Caco-2 (cell line): ENCODE measurements at regions not wholly inside any gene's neighbourhood (a gene's known extent, or its start where the extent isn't known, plus 50 kb on each side); places are given as distances from the start of the nearest gene placed in this dataset.

Experiments used
- BruUV-seq: library from RNA; stranded (reverse); fragments of 400-500 nt; replicated peaks from 2 replicates; lab custom pipeline; 2021; lab: Mats Ljungman, UMichigan
- CTCF ChIA-PET: fragments of 300-600 bp; sonication (Branson Sonifier 250); formaldehyde crosslinking; loops from one replicate; lab custom pipeline; 2022; ENCODE audit warnings: antibody characterized with exemption; lab: Charles Lee
- POLR2A ChIA-PET: fragments of 300-600 bp; sonication (Branson Sonifier 250); formaldehyde crosslinking; loops from one replicate; lab custom pipeline; 2022; ENCODE audit warnings: antibody characterized with exemption; lab: Charles Lee
- DNase-seq, 2 experiments: peaks; one replicate each; pipeline versions ENCODE4 v3.0.0 to v3.0.0-alpha.2; 2020 to 2022
- H3K27me3 ChIP-seq: replicated peaks from 2 replicates; pipeline ENCODE4 v1.6.0; 2011; ENCODE audit warnings: low read length; ENCODE audit not compliant: control insufficient read depth, insufficient read depth
- H3K36me3 ChIP-seq: 2 replicates; pipeline ENCODE4 v1.5.1; 2011; ENCODE audit warnings: low read length; ENCODE audit not compliant: control insufficient read depth, insufficient read depth
- H3K4me1 ChIP-seq: fragments of 250-450 bp; sonication (Bioruptor Pico); 2 replicates; pipeline ENCODE4 v1.5.1; 2020; ENCODE audit warnings: mild to moderate bottlenecking
- H3K4me3 ChIP-seq: 2 replicates; pipeline ENCODE4 v1.5.1; 2011; ENCODE audit warnings: low read depth, mild to moderate bottlenecking, control low read depth, low read length
- H3K9me3 ChIP-seq: fragments of 250-450 bp; sonication (Bioruptor Pico); 2 replicates; pipeline ENCODE4 v1.5.1; 2020; ENCODE audit warnings: mild to moderate bottlenecking, moderate library complexity
- H3K27ac Mint-ChIP-seq: one replicate; pipeline ENCODE4 v1.8.0; 2022; ENCODE audit warnings: mixed read lengths; ENCODE audit not compliant: unreplicated experiment
- H3K27me3 Mint-ChIP-seq: one replicate; pipeline ENCODE4 v1.8.0; 2022; ENCODE audit warnings: mixed read lengths; ENCODE audit not compliant: insufficient read depth, unreplicated experiment
- H3K36me3 Mint-ChIP-seq: one replicate; pipeline ENCODE4 v1.8.0; 2022; ENCODE audit warnings: mild to moderate bottlenecking, mixed read lengths; ENCODE audit not compliant: insufficient read depth, unreplicated experiment
- H3K4me1 Mint-ChIP-seq: one replicate; pipeline ENCODE4 v1.8.0; 2022; ENCODE audit warnings: low read depth, mixed read lengths; ENCODE audit not compliant: unreplicated experiment
- H3K4me3 Mint-ChIP-seq: one replicate; pipeline ENCODE4 v1.8.0; 2022; ENCODE audit warnings: mild to moderate bottlenecking, moderate library complexity, mixed read lengths; ENCODE audit not compliant: unreplicated experiment
- H3K9me3 Mint-ChIP-seq: one replicate; pipeline ENCODE4 v1.8.0; 2022; ENCODE audit warnings: mixed read lengths; ENCODE audit not compliant: unreplicated experiment
- intact Hi-C: fragments of 100-400 bp; cut with micrococcal nuclease; formaldehyde crosslinking; loops from one replicate; pipeline ENCODE4 v1.10.0; 2022; ENCODE audit not compliant: unreplicated experiment
- TF ChIP-seq, protein P1 (sequence below), 2 experiments: fragments of 200-600 bp in 1 of 2; IDR thresholded peaks; 1 replicate in 1 of 2; 2 replicates in 1 of 2; pipeline versions ENCODE4 v1.5.1 to v1.8.0; 2011 to 2022; ENCODE audit warnings: antibody characterized with exemption in 1 of 2, control low read depth in 1 of 2, inconsistent platforms in 1 of 2, low read depth in 1 of 2, low read length in 1 of 2, mild to moderate bottlenecking in 1 of 2, moderate library complexity in 1 of 2; ENCODE audit not compliant: insufficient read depth in 1 of 2, severe bottlenecking in 1 of 2, unreplicated experiment in 1 of 2

DNA sequence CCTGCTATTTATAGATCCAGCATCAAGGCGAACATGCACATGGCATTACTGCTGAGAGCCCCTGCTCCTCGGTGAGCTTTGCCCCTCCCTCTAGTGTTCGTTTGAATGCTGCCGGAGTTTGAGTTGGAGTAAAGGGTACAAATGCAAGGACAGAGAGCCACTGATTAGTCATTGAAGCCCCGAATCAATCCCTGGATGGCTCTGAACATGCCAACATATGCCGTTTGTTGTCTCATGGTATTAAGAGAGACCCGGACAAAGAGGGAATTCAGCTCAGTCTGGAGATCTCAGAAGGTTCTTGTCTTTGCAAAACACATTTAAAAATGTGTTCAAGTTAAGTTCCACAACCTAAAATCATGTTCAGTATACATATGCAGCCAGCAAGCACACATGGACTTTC is 789.2 kb upstream of the NR2F2 start:
- CTCF ChIA-PET: no interaction called here
- no peaks in the 10 kb centered on the region for H3K9me3 Mint-ChIP-seq

DNA sequence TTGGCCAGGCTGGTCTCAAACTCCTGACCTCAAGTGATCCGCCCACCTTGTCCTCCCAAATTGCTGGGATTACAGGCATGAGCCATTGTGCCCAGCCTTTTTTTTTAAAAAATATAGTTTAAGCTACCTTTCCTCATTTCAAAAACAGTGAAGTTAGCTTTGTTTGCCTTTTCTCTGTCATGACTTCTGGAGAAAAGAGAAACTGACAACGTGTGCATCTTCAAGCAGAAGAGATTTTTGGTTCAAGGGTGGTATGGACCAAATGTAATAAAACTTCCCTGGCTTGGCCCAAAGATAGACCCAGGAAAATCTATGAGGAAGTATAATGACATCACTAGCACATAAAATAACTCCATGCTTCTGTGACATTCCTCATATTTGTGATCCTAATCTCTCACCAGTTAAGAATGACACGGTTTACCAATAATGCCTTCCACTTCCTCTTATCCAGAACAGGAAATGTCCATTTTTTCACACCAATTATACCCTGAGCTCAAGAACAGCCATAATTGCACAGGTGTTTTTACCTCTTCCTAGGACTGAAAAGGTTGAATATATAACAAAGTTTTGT is 781.2 kb upstream of the NR2F2 start:
- Mint-ChIP-seq H3K27me3 (peaks cover 2% of the 10 kb centered on the region), H3K4me1 (no peaks in the 10 kb centered on the region), H3K36me3 (no peaks in the 10 kb centered on the region), H3K27ac (no peak overlapping the region), H3K4me3 (no peak overlapping the region), H3K9me3 (no peaks in the 10 kb centered on the region)
- no peaks in the 10 kb centered on the region for H3K4me1 ChIP-seq
- no peak overlapping the region for H3K4me3 ChIP-seq
- TF ChIP-seq, protein P1, sequence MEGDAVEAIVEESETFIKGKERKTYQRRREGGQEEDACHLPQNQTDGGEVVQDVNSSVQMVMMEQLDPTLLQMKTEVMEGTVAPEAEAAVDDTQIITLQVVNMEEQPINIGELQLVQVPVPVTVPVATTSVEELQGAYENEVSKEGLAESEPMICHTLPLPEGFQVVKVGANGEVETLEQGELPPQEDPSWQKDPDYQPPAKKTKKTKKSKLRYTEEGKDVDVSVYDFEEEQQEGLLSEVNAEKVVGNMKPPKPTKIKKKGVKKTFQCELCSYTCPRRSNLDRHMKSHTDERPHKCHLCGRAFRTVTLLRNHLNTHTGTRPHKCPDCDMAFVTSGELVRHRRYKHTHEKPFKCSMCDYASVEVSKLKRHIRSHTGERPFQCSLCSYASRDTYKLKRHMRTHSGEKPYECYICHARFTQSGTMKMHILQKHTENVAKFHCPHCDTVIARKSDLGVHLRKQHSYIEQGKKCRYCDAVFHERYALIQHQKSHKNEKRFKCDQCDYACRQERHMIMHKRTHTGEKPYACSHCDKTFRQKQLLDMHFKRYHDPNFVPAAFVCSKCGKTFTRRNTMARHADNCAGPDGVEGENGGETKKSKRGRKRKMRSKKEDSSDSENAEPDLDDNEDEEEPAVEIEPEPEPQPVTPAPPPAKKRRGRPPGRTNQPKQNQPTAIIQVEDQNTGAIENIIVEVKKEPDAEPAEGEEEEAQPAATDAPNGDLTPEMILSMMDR (IDR thresholded peaks at IDR 0.05; ENCODE audit: insufficient read depth in 1 of 2, low read depth in 1 of 2, low read length in 1 of 2, severe bottlenecking in 1 of 2, unreplicated experiment in 1 of 2): no peak
- no TSS peak for BruUV-seq
- no peaks in the 10 kb centered on the region for H3K9me3 ChIP-seq
- H3K36me3 ChIP-seq: no peaks in the 10 kb centered on the region
- no peaks in the 10 kb centered on the region for H3K27me3 ChIP-seq
- no peak for DNase-seq
- ChIA-PET CTCF (no interaction called here), POLR2A (no interaction called here)
- intact Hi-C loops: no loop called here

More for the DNA sequence above, 789.2 kb upstream of the NR2F2 start:
- Mint-ChIP-seq H3K4me3 (no peak overlapping the region), H3K36me3 (no peaks in the 10 kb centered on the region), H3K27ac (no peak overlapping the region), H3K27me3 (peaks cover 3% of the 10 kb centered on the region), H3K4me1 (no peaks in the 10 kb centered on the region)
- Histone ChIP-seq H3K4me3 (no peak overlapping the region), H3K27me3 (no peaks in the 10 kb centered on the region), H3K36me3 (no peaks in the 10 kb centered on the region), H3K9me3 (no peaks in the 10 kb centered on the region), H3K4me1 (no peaks in the 10 kb centered on the region)
- POLR2A ChIA-PET: no interaction called here
- intact Hi-C loops: no loop called here
- no peak for DNase-seq
- no TSS peak for BruUV-seq
- TF ChIP-seq, protein P1 (IDR thresholded peaks at IDR 0.05; ENCODE audit: insufficient read depth in 1 of 2, low read depth in 1 of 2, low read length in 1 of 2, severe bottlenecking in 1 of 2, unreplicated experiment in 1 of 2): no peak

DNA sequence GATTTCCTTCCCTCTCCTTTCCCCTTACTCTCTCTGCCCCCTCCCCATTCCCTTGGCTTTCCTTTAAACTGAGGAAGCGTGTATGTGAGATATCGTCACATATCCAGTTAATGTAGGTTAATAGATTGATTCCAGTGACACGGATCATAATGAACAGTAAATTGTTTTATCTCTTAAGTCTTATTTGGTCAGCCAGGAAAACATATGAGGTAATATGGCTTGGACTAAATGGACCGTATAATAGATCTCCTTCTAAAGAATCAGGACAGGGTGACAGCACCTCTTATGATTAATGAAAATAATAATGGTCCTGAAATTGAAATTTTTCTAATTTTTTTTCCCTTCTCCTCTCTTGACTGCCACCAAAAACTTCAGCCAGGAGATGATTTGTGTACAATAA is 779.8 kb upstream of the NR2F2 start:
- Mint-ChIP-seq H3K36me3 (no peaks in the 10 kb centered on the region), H3K9me3 (no peaks in the 10 kb centered on the region), H3K4me3 (no peak overlapping the region), H3K27ac (no peak overlapping the region), H3K27me3 (peaks cover 2% of the 10 kb centered on the region), H3K4me1 (peaks cover 3% of the 10 kb centered on the region)
- intact Hi-C loops: no loop called here
- H3K27me3 ChIP-seq: no peaks in the 10 kb centered on the region
- ChIA-PET CTCF (no interaction called here), POLR2A (no interaction called here)
- BruUV-seq: no TSS peak
- H3K4me1 ChIP-seq: no peaks in the 10 kb centered on the region
- H3K36me3 ChIP-seq: no peaks in the 10 kb centered on the region
- TF ChIP-seq, protein P1 (IDR thresholded peaks at IDR 0.05; ENCODE audit: insufficient read depth in 1 of 2, low read depth in 1 of 2, low read length in 1 of 2, severe bottlenecking in 1 of 2, unreplicated experiment in 1 of 2): no peak
- DNase-seq: no peak
- no peaks in the 10 kb centered on the region for H3K9me3 ChIP-seq
- no peak overlapping the region for H3K4me3 ChIP-seq
